H1 (cell line): ENCODE measurements at regions not wholly inside any gene's neighbourhood (a gene's known extent, or its start where the extent isn't known, plus 50 kb on each side); places are given as distances from the start of the nearest gene placed in this dataset.

Experiments
- CTCF ChIP-seq, 3 experiments: IDR thresholded peaks; 1 replicate in 2 of 3; 2 replicates in 1 of 3; pipeline versions ENCODE4 v1.5.1 to v1.6.1; 2011; ENCODE audit warnings: low read length in 3 of 3, mild to moderate bottlenecking in 3 of 3, inconsistent platforms in 2 of 3, low read depth in 1 of 3, moderate library complexity in 1 of 3; ENCODE audit not compliant: insufficient read depth in 1 of 3; ENCODE audit errors: control extremely low read depth in 1 of 3
- EZH2 ChIP-seq: fragments of 200-600 bp; sonication (generic); IDR thresholded peaks from 2 replicates; pipeline ENCODE4 v1.7.1; 2012; ENCODE audit warnings: low read depth, mild to moderate bottlenecking, moderate library complexity, low read length, inconsistent platforms; ENCODE audit not compliant: severe bottlenecking
- MAFK ChIP-seq: IDR thresholded peaks from 2 replicates; pipeline ENCODE4 v1.6.1; 2012; ENCODE audit warnings: low read depth, mild to moderate bottlenecking, improper control_type of control experiment, low read length
- PHF8 ChIP-seq: fragments of 200-600 bp; sonication (generic); conservative IDR thresholded peaks from 2 replicates; pipeline ENCODE4 v1.7.1; 2012; ENCODE audit warnings: low read depth, mild to moderate bottlenecking, inconsistent platforms, low read length, moderate library complexity

DNA sequence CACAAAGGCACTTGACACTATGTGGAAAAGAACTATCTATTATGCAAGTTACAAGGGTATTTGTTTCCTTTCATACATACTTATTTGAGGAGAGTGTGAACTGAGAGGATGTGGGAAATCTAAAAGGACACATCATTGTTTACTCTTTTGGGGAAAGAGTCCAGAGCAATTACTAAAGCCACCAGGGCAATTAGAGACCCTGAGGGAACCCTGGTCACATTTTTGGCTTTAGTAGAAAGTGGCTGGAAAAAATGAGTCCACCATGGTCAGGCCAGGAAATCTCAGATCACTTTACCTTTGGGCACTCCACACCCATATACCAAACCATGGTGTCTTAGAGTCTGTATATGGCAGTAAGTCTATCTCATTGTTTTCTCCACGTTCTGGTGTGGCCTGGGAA is 243.3 kb downstream of the HLX start:
- TF ChIP-seq MAFK (no peak), CTCF (IDR thresholded peaks at IDR 0.05; ENCODE audit: control extremely low read depth in 1 of 3, insufficient read depth in 1 of 3, low read depth in 1 of 3, low read length in 3 of 3) (no peak), PHF8 (no peak), EZH2 (no peak)
